Transverse colon (tissue), 4 donors: ENCODE measurements at regions not wholly inside any gene's neighbourhood (a gene's known extent, or its start where the extent isn't known, plus 50 kb on each side); places are given as distances from the start of the nearest gene placed in this dataset.

Experiments used
- CTCF ChIP-seq, 5 experiments: fragments of 200-600 bp in 3 of 5; fragments of 450-650 bp in 2 of 5; sonication (generic) in 3 of 5; IDR thresholded peaks; 1 replicate in 2 of 5; 2 replicates in 3 of 5; pipeline ENCODE4 v1.5.1; 2016 to 2017; ENCODE audit warnings: antibody characterized with exemption in 5 of 5, inconsistent platforms in 3 of 5, mild to moderate bottlenecking in 2 of 5, moderate library complexity in 1 of 5
- POLR2A ChIP-seq: fragments of 450-650 bp; IDR thresholded peaks from one replicate; pipeline ENCODE4 v1.6.1; 2016; ENCODE audit warnings: antibody characterized with exemption, mild to moderate bottlenecking, moderate library complexity
- POLR2AphosphoS5 ChIP-seq, 3 donors: sonication (generic); formaldehyde crosslinking; IDR thresholded peaks; one replicate each; pipeline ENCODE4 v1.6.1; 2016; ENCODE audit warnings: antibody characterized with exemption in 3 of 3

DNA sequence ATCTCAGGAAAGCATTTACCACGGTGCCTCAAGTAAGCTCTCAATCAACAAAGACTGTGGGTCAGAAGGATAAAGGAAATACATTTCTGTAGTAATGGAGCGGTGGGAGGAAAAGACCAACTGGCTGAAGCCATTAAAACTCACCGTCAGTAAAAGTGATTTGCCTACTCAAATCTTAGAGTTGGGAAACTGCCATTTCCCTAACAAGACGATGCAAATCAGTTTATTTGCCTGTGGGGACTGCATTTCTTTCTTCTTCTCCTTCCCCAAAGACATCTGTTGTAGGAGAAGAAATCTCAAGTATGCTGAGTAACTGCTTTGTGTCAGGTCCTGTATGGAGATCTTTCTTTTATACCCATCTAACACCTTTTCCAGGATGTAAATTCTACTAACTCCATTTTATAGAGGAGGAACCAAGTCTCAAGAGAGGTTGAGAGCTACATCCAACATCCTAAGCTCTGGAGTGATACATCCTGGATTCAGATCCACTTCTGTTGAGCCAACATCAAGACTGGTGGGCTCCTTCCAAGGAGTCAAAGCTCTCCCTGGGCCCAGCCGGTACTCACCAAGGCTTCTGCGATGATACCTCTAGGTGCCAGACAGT is 219.3 kb upstream of the FGGY start:
- TF ChIP-seq CTCF (IDR thresholded peaks at IDR 0.05): no peak
- TF ChIP-seq POLR2AphosphoS5 (IDR thresholded peaks at IDR 0.05): no peak
- no peak for TF ChIP-seq POLR2A
